DND-41 (cell line): ENCODE measurements at regions not wholly inside any gene's neighbourhood (a gene's known extent, or its start where the extent isn't known, plus 50 kb on each side); places are given as distances from the start of the nearest gene placed in this dataset.

Experiments
- EZH2 ChIP-seq: IDR thresholded peaks from 3 replicates; pipeline ENCODE4 v1.6.1; 2012; ENCODE audit warnings: borderline replicate concordance, low read depth, mild to moderate bottlenecking, moderate library complexity, low read length, inconsistent platforms; ENCODE audit not compliant: severe bottlenecking
- TF ChIP-seq, protein P1 (sequence below): IDR thresholded peaks from 2 replicates; pipeline ENCODE4 v1.5.1; 2012; ENCODE audit warnings: borderline replicate concordance, low read length, moderate library complexity, mild to moderate bottlenecking; ENCODE audit not compliant: poor library complexity, severe bottlenecking; ENCODE audit errors: extremely low read depth

- no peak for TF ChIP-seq EZH2
- TF ChIP-seq, protein P1, sequence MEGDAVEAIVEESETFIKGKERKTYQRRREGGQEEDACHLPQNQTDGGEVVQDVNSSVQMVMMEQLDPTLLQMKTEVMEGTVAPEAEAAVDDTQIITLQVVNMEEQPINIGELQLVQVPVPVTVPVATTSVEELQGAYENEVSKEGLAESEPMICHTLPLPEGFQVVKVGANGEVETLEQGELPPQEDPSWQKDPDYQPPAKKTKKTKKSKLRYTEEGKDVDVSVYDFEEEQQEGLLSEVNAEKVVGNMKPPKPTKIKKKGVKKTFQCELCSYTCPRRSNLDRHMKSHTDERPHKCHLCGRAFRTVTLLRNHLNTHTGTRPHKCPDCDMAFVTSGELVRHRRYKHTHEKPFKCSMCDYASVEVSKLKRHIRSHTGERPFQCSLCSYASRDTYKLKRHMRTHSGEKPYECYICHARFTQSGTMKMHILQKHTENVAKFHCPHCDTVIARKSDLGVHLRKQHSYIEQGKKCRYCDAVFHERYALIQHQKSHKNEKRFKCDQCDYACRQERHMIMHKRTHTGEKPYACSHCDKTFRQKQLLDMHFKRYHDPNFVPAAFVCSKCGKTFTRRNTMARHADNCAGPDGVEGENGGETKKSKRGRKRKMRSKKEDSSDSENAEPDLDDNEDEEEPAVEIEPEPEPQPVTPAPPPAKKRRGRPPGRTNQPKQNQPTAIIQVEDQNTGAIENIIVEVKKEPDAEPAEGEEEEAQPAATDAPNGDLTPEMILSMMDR: no peak
These were observed 62.6 kb upstream of the CLDN14 start for GRCh38 chr21:36542312-36543101.
